ENCODE measurements at regions not wholly inside any gene's neighbourhood (a gene's known extent, or its start where the extent isn't known, plus 50 kb on each side); places are given as distances from the start of the nearest gene placed in this dataset.

GRCh38 chr12:115606040-115606439 lies 671.5 kb downstream of the MED13L start:
- H3K9me3 ChIP-seq, result no peaks in the 10 kb centered on the region
- TF ChIP-seq KDM1A (IDR thresholded peaks at IDR 0.05; ENCODE audit: low read depth), result no peak
- no peak for TF ChIP-seq HOXB13 (CRISPR knock-in tag; IDR thresholded peaks at IDR 0.05; ENCODE audit: low read depth)
- no peak for TF ChIP-seq RAD21 (conservative IDR thresholded peaks at IDR 0.05 in 1 of 2, IDR thresholded peaks at IDR 0.05 in 1 of 2)
- TF ChIP-seq POLR2A (IDR thresholded peaks at IDR 0.05; ENCODE audit: low read length), result no peak
- TF ChIP-seq PBX3 (IDR thresholded peaks at IDR 0.05), result no peak
- no peak for TF ChIP-seq HOXB5 (CRISPR knock-in tag; IDR thresholded peaks at IDR 0.05)
- no peak for TF ChIP-seq RCOR1 (IDR thresholded peaks at IDR 0.05; ENCODE audit: low read depth, low read length)
- TF ChIP-seq MYC (IDR thresholded peaks at IDR 0.05; ENCODE audit: borderline replicate concordance, low read length), result no peak
- no peak for TF ChIP-seq TFCP2L1 (CRISPR knock-in tag; IDR thresholded peaks at IDR 0.05)
- no peak for TF ChIP-seq JUN (IDR thresholded peaks at IDR 0.05)
- TF ChIP-seq USF2 (IDR thresholded peaks at IDR 0.05), result no peak
- TF ChIP-seq ESRRA (IDR thresholded peaks at IDR 0.05; ENCODE audit: borderline replicate concordance, low read length), result no peak
- no peak for TF ChIP-seq CBX2 (IDR thresholded peaks at IDR 0.05; ENCODE audit: borderline replicate concordance, low read depth)
- TF ChIP-seq CEBPB (IDR thresholded peaks at IDR 0.05), result no peak
- TF ChIP-seq KDM5A (IDR thresholded peaks at IDR 0.05), result no peak
- no peak for TF ChIP-seq REST (IDR thresholded peaks at IDR 0.05)
- TF ChIP-seq NPAS2 (CRISPR knock-in tag; IDR thresholded peaks at IDR 0.05; ENCODE audit: borderline replicate concordance), result no peak
- TF ChIP-seq FOSB (CRISPR knock-in tag; IDR thresholded peaks at IDR 0.05), result no peak
- no peak for TF ChIP-seq POLR2AphosphoS2 (conservative IDR thresholded peaks at IDR 0.05; ENCODE audit: low read length)
- no peak for TF ChIP-seq CHD4 (IDR thresholded peaks at IDR 0.05; ENCODE audit: borderline replicate concordance)
- ChIA-PET CTCF (interaction anchor here (1.8 kb wide), 1 partner anchor 147 kb away, joined by 5 read pairs; no protein-coding TSS in a partner anchor), POLR2A (no interaction called here)
- WGBS (ENCODE audit: missing lambda C conversion rate), result 34% methylated on average over 17 of the region's 17 CpGs
- no peak overlapping the region for H3K4me2 ChIP-seq
- H3K4me1 ChIP-seq, result no peaks in the 10 kb centered on the region
- FAIRE-seq, result no peak
- no peak for DNase-seq (ENCODE audit: low read depth in 1 of 2, low spot score in 1 of 2)
- no peak overlapping the region for H3K4me3 ChIP-seq
- ATAC-seq, result no peak
- no peak overlapping the region for H3K27ac ChIP-seq

- no peak overlapping the region for H3K4me3 ChIP-seq
- peaks cover 15% of the 10 kb centered on the region for H3K9me3 ChIP-seq
- H3K4me2 ChIP-seq, result peak overlapping the region; percentile 27; the same call in 2 of the 3 replicates
- POLR2A ChIA-PET, result no interaction called here
- no peaks in the 10 kb centered on the region for H3K4me1 ChIP-seq
- H3K27ac ChIP-seq, result no peak overlapping the region
- CTCF ChIA-PET, result interaction anchor here (0.5 to 0.6 kb wide), 2 partner anchors 50 to 159 kb away, joined by 3 to 4 read pairs; no protein-coding TSS in a partner anchor
- 27% methylated on average over 36 of the region's 43 CpGs for WGBS (ENCODE audit: missing lambda C conversion rate)
- no peak for ATAC-seq
- FAIRE-seq, result no peak
- TF ChIP-seq CEBPB (IDR thresholded peaks at IDR 0.05), result no peak
- no peak for TF ChIP-seq EHMT2 (IDR thresholded peaks at IDR 0.05; ENCODE audit: low read depth)
- no peak for TF ChIP-seq POLR2AphosphoS2 (conservative IDR thresholded peaks at IDR 0.05; ENCODE audit: low read length)
- TF ChIP-seq CHD2 (IDR thresholded peaks at IDR 0.05; ENCODE audit: low read length, partially characterized antibody), result no peak
- DNase-seq (ENCODE audit: low read depth in 1 of 2, low spot score in 1 of 2), result no peak
Measured at GRCh38 chr12:115598871-115599811, 678.4 kb downstream of the MED13L start.

Measured in A549 (cell line).